Smooth muscle cell (in vitro differentiated cells): ENCODE measurements at regions not wholly inside any gene's neighbourhood (a gene's known extent, or its start where the extent isn't known, plus 50 kb on each side); places are given as distances from the start of the nearest gene placed in this dataset.

Experiments used
- DNase-seq: peaks from one replicate; lab custom pipeline; 2025; ENCODE audit not compliant: unreplicated experiment; lab: John Stamatoyannopoulos, UW
- H2AFZ ChIP-seq: fragments of 200-600 bp; sonication (generic); 2 replicates; pipeline ENCODE4 v1.6.0; 2016; ENCODE audit warnings: antibody characterized with exemption, low read depth, mild to moderate bottlenecking
- H3F3A ChIP-seq: fragments of 200-600 bp; sonication (generic); 2 replicates; pipeline ENCODE4 v1.6.0; 2017; ENCODE audit warnings: antibody characterized with exemption, low read depth
- H3K27ac ChIP-seq: fragments of 200-600 bp; sonication (generic); 2 replicates; pipeline ENCODE4 v1.5.1; 2016; ENCODE audit warnings: low read depth, mild to moderate bottlenecking
- H3K27me3 ChIP-seq: fragments of 200-600 bp; sonication (generic); 2 replicates; pipeline ENCODE4 v1.6.1; 2016; ENCODE audit warnings: low read depth, mild to moderate bottlenecking
- H3K36me3 ChIP-seq: fragments of 200-600 bp; sonication (generic); 2 replicates; pipeline ENCODE4 v1.5.1; 2016; ENCODE audit warnings: low read depth
- H3K4me1 ChIP-seq: fragments of 200-600 bp; sonication (generic); 2 replicates; pipeline ENCODE4 v1.5.1; 2016; ENCODE audit warnings: low read depth
- H3K4me2 ChIP-seq: fragments of 200-600 bp; sonication (generic); 2 replicates; pipeline ENCODE4 v1.6.0; 2016; ENCODE audit warnings: mild to moderate bottlenecking
- H3K4me3 ChIP-seq: fragments of 200-600 bp; sonication (generic); 2 replicates; pipeline ENCODE4 v1.5.1; 2016; ENCODE audit warnings: mild to moderate bottlenecking
- H3K79me2 ChIP-seq: fragments of 200-600 bp; sonication (generic); 2 replicates; pipeline ENCODE4 v1.6.0; 2016; ENCODE audit warnings: low read depth, mild to moderate bottlenecking
- H3K9ac ChIP-seq: fragments of 200-600 bp; sonication (generic); 2 replicates; pipeline ENCODE4 v1.6.0; 2016; ENCODE audit warnings: low read depth
- H3K9me3 ChIP-seq: fragments of 200-600 bp; sonication (generic); replicated peaks from 2 replicates; pipeline ENCODE4 v1.5.1; 2016; ENCODE audit warnings: low read depth
- H4K20me1 ChIP-seq: fragments of 200-600 bp; sonication (generic); 2 replicates; pipeline ENCODE4 v1.6.0; 2016; ENCODE audit warnings: low read depth
- WGBS: methylation state at CpG from one replicate; pipeline ENCODE4 v1.1.7; 2016; ENCODE audit warnings: low lambda C conversion rate; 5-methylcytosine and 5-hydroxymethylcytosine counted together
- TF ChIP-seq, protein P1 (sequence below): fragments of 200-600 bp; sonication (generic); IDR thresholded peaks from 2 replicates; pipeline ENCODE4 v1.5.1; 2017; ENCODE audit warnings: borderline replicate concordance, mild to moderate bottlenecking, antibody characterized with exemption; ENCODE audit not compliant: insufficient read depth, poor library complexity, severe bottlenecking

- Histone ChIP-seq H2AFZ (no peak overlapping the region), H3K9ac (no peak overlapping the region), H3K4me1 (no peaks in the 10 kb centered on the region), H3K27me3 (no peaks in the 10 kb centered on the region), H3K4me2 (no peak overlapping the region), H3K79me2 (no peaks in the 10 kb centered on the region), H3K27ac (no peak overlapping the region), H3F3A (no peaks in the 10 kb centered on the region), H3K9me3 (peaks cover 4% of the 10 kb centered on the region), H3K4me3 (no peak overlapping the region), H4K20me1 (no peaks in the 10 kb centered on the region), H3K36me3 (no peaks in the 10 kb centered on the region)
- WGBS = 70% methylated on average over 1 of the region's 1 CpG
- no peak for DNase-seq
- TF ChIP-seq, protein P1, sequence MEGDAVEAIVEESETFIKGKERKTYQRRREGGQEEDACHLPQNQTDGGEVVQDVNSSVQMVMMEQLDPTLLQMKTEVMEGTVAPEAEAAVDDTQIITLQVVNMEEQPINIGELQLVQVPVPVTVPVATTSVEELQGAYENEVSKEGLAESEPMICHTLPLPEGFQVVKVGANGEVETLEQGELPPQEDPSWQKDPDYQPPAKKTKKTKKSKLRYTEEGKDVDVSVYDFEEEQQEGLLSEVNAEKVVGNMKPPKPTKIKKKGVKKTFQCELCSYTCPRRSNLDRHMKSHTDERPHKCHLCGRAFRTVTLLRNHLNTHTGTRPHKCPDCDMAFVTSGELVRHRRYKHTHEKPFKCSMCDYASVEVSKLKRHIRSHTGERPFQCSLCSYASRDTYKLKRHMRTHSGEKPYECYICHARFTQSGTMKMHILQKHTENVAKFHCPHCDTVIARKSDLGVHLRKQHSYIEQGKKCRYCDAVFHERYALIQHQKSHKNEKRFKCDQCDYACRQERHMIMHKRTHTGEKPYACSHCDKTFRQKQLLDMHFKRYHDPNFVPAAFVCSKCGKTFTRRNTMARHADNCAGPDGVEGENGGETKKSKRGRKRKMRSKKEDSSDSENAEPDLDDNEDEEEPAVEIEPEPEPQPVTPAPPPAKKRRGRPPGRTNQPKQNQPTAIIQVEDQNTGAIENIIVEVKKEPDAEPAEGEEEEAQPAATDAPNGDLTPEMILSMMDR = no peak
Measured at GRCh38 chr9:13879981-13880380, 434.0 kb downstream of the NFIB start.

DNA sequence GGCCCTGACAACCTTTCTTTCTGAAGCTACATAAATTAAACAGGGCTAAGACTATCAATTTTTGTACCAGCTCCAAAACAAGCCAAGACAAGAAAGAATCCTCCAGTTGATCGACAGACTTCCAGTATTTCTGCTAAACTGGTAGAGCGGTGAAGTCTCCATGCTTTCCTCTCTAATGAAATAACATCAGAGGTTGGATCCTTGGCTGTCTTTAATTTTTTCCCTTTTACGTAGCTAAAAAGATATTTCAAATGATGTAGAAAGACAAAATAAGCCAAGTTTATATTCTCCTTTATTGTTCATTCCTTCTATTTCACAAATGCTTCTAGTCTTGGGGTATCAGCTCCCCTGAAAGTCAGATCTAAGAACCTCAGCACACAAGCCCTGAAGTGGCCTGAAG, 434.9 kb downstream of the NFIB start:
- H4K20me1 ChIP-seq = no peaks in the 10 kb centered on the region
- no peaks in the 10 kb centered on the region for H3K36me3 ChIP-seq
- H3K79me2 ChIP-seq = no peaks in the 10 kb centered on the region
- no peak overlapping the region for H3K4me2 ChIP-seq
- no peak for DNase-seq
- H3K27me3 ChIP-seq = no peaks in the 10 kb centered on the region
- H3K4me3 ChIP-seq = no peak overlapping the region
- no peak overlapping the region for H3K27ac ChIP-seq
- H3K4me1 ChIP-seq = no peaks in the 10 kb centered on the region
- no peak overlapping the region for H2AFZ ChIP-seq
- no peaks in the 10 kb centered on the region for H3K9me3 ChIP-seq
- H3F3A ChIP-seq = no peaks in the 10 kb centered on the region
- 98% methylated on average over 3 of the region's 3 CpGs for WGBS
- TF ChIP-seq, protein P1 = no peak
- no peak overlapping the region for H3K9ac ChIP-seq

DNA sequence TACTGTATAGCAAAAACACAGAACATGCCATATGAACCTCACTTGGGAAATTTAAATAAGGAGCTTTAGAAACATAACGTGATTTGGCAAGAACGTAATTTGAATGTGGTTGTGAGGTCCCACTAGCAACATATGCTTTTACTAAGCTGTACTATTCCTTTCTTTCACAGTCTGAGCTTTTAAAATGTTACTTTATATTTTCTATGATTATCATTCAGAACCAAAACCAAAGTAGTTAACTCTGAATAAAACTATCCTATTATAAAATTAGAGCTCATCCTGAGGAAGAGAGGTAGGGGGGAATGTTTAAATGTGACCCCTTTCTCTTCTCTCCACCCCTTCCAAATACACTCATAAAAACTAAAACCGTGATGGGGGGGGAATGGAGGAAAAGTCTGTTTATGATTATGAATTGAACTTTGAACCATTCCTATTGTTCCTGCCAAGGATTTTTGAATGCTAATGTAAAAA, 435.7 kb downstream of the NFIB start:
- Histone ChIP-seq H3K4me1 (no peaks in the 10 kb centered on the region), H3K9me3 (no peaks in the 10 kb centered on the region), H4K20me1 (no peaks in the 10 kb centered on the region), H3K36me3 (no peaks in the 10 kb centered on the region), H3K4me2 (no peak overlapping the region), H3K79me2 (no peaks in the 10 kb centered on the region), H3K27me3 (no peaks in the 10 kb centered on the region), H2AFZ (no peak overlapping the region), H3K4me3 (no peak overlapping the region), H3K9ac (no peak overlapping the region), H3K27ac (no peak overlapping the region), H3F3A (no peaks in the 10 kb centered on the region)
- TF ChIP-seq, protein P1 = no peak
- 90% methylated on average over 3 of the region's 3 CpGs for WGBS
- DNase-seq = no peak

- no peak overlapping the region for H3K4me3 ChIP-seq
- no peak overlapping the region for H3K27ac ChIP-seq
- H3F3A ChIP-seq = no peaks in the 10 kb centered on the region
- no peaks in the 10 kb centered on the region for H3K4me1 ChIP-seq
- H2AFZ ChIP-seq = no peak overlapping the region
- H3K79me2 ChIP-seq = no peaks in the 10 kb centered on the region
- no peaks in the 10 kb centered on the region for H4K20me1 ChIP-seq
- 91% methylated on average over 1 of the region's 1 CpG for WGBS
- TF ChIP-seq, protein P1 = no peak
- no peak for DNase-seq
- H3K9me3 ChIP-seq = no peaks in the 10 kb centered on the region
- H3K9ac ChIP-seq = no peak overlapping the region
- no peaks in the 10 kb centered on the region for H3K36me3 ChIP-seq
- H3K27me3 ChIP-seq = no peaks in the 10 kb centered on the region
- no peak overlapping the region for H3K4me2 ChIP-seq
Measured at GRCh38 chr9:13876741-13877140, 437.2 kb downstream of the NFIB start.
